ENCODE measurements at regions not wholly inside any gene's neighbourhood (a gene's known extent, or its start where the extent isn't known, plus 50 kb on each side); places are given as distances from the start of the nearest gene placed in this dataset.

GRCh38 chr18:75553021-75553420 lies 125.5 kb upstream of the SMIM21 start:
- Histone ChIP-seq H3K36me3 (ENCODE audit: control insufficient read depth, insufficient read depth, low read length) (no peaks in the 10 kb centered on the region), H3K4me3 (replicated peaks; ENCODE audit: low read depth, low read length) (no peak overlapping the region), H3K27me3 (replicated peaks; ENCODE audit: control insufficient read depth, insufficient read depth, low read length) (no peaks in the 10 kb centered on the region; the same call in none of the 2 replicates)
- no peak for TF ChIP-seq CTCF (IDR thresholded peaks at IDR 0.05; ENCODE audit: insufficient read depth, low read length, poor library complexity, severe bottlenecking)
- DNase-seq (ENCODE audit: extremely low read depth, insufficient read length): no peak

- no peak for DNase-seq (ENCODE audit: extremely low read depth, insufficient read length)
- H3K27me3 ChIP-seq (replicated peaks; ENCODE audit: control insufficient read depth, insufficient read depth, low read length): no peaks in the 10 kb centered on the region; the same call in none of the 2 replicates
- H3K4me3 ChIP-seq (replicated peaks; ENCODE audit: low read depth, low read length): no peak overlapping the region
- H3K36me3 ChIP-seq (ENCODE audit: control insufficient read depth, insufficient read depth, low read length): no peaks in the 10 kb centered on the region
- no peak for TF ChIP-seq CTCF (IDR thresholded peaks at IDR 0.05; ENCODE audit: insufficient read depth, low read length, poor library complexity, severe bottlenecking)
Observed at GRCh38 chr18:75551071-75551470, 123.6 kb upstream of the SMIM21 start.

- Histone ChIP-seq H3K36me3 (ENCODE audit: control insufficient read depth, insufficient read depth, low read length) (no peaks in the 10 kb centered on the region), H3K4me3 (replicated peaks; ENCODE audit: low read depth, low read length) (no peak overlapping the region), H3K27me3 (replicated peaks; ENCODE audit: control insufficient read depth, insufficient read depth, low read length) (no peaks in the 10 kb centered on the region; the same call in none of the 2 replicates)
- DNase-seq (ENCODE audit: extremely low read depth, insufficient read length): no peak
- no peak for TF ChIP-seq CTCF (IDR thresholded peaks at IDR 0.05; ENCODE audit: insufficient read depth, low read length, poor library complexity, severe bottlenecking)
Observed at GRCh38 chr18:75548353-75548905, 120.9 kb upstream of the SMIM21 start.

- TF ChIP-seq CTCF (IDR thresholded peaks at IDR 0.05; ENCODE audit: insufficient read depth, low read length, poor library complexity, severe bottlenecking): peak; percentile 28
- Histone ChIP-seq H3K4me3 (replicated peaks; ENCODE audit: low read depth, low read length) (no peak overlapping the region), H3K27me3 (replicated peaks; ENCODE audit: control insufficient read depth, insufficient read depth, low read length) (no peaks in the 10 kb centered on the region; the same call in none of the 2 replicates), H3K36me3 (ENCODE audit: control insufficient read depth, insufficient read depth, low read length) (no peaks in the 10 kb centered on the region)
- no peak for DNase-seq (ENCODE audit: extremely low read depth, insufficient read length)
Observed at GRCh38 chr18:75546964-75547363, 119.5 kb upstream of the SMIM21 start.

GRCh38 chr18:75545189-75545588 lies 117.7 kb upstream of the SMIM21 start:
- TF ChIP-seq CTCF (IDR thresholded peaks at IDR 0.05; ENCODE audit: insufficient read depth, low read length, poor library complexity, severe bottlenecking): no peak
- Histone ChIP-seq H3K4me3 (replicated peaks; ENCODE audit: low read depth, low read length) (no peak overlapping the region), H3K36me3 (ENCODE audit: control insufficient read depth, insufficient read depth, low read length) (no peaks in the 10 kb centered on the region), H3K27me3 (replicated peaks; ENCODE audit: control insufficient read depth, insufficient read depth, low read length) (no peaks in the 10 kb centered on the region; the same call in 1 of the 2 replicates)
- no peak for DNase-seq (ENCODE audit: extremely low read depth, insufficient read length)

GRCh38 chr18:75544496-75544895 lies 117.0 kb upstream of the SMIM21 start:
- Histone ChIP-seq H3K27me3 (replicated peaks; ENCODE audit: control insufficient read depth, insufficient read depth, low read length) (no peaks in the 10 kb centered on the region; the same call in 1 of the 2 replicates), H3K4me3 (replicated peaks; ENCODE audit: low read depth, low read length) (no peak overlapping the region), H3K36me3 (ENCODE audit: control insufficient read depth, insufficient read depth, low read length) (no peaks in the 10 kb centered on the region)
- no peak for DNase-seq (ENCODE audit: extremely low read depth, insufficient read length)
- TF ChIP-seq CTCF (IDR thresholded peaks at IDR 0.05; ENCODE audit: insufficient read depth, low read length, poor library complexity, severe bottlenecking): no peak
